ENCODE measurements at regions not wholly inside any gene's neighbourhood (a gene's known extent, or its start where the extent isn't known, plus 50 kb on each side); places are given as distances from the start of the nearest gene placed in this dataset.

- DNase-seq: no peak
Measured at GRCh38 chr2:226362980-226363379, 436.6 kb downstream of the IRS1 start.

- DNase-seq: no peak
Measured at GRCh38 chr2:226360658-226361057, 439.0 kb downstream of the IRS1 start.

DNA sequence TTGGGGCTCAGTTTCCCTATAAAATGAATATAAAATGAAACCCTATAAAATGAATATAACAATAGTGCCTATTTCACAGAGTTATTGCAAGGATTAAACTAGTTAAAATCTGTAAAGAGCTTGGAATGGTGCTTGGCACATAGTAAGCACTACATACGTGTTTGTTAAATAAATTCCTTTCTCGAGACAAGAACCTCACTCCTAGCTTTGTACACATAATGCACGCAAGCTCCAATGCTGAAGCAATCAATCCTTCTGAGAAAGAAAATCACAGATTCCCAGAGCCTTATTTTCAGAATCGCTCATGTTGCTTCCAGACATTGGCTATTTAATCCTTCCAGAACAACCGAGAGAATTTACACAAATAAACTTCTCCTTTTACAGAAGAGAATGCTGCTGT, 440.9 kb downstream of the IRS1 start:
- no peak for DNase-seq

GRCh38 chr2:226357816-226358215, 441.8 kb downstream of the IRS1 start:
- no peak for DNase-seq

DNA sequence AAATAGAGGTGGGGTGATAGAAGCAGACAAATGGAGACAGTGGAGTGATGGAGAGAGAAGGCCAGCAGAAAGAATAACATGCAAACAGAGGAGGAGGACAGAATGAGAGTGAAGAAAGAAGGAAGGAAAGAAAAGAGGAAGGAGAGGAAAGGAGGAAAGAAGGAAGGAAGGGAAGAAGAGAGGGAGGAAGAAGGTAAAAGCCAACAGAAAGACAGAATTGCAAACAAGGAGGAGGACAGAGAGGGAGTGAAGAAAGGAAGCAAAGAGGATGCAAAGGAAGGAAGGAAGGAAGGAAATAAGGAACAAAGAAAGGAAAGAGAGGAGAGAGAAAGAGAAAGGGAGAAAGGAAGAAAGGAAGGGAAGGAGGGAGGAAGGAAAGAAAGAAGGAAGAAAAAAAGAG, 444.0 kb downstream of the IRS1 start:
- no peak for DNase-seq

GRCh38 chr2:226354434-226354833, 445.2 kb downstream of the IRS1 start:
- no peak for DNase-seq

GRCh38 chr2:226352941-226353560, 446.6 kb downstream of the IRS1 start:
- no peak for DNase-seq

DNA sequence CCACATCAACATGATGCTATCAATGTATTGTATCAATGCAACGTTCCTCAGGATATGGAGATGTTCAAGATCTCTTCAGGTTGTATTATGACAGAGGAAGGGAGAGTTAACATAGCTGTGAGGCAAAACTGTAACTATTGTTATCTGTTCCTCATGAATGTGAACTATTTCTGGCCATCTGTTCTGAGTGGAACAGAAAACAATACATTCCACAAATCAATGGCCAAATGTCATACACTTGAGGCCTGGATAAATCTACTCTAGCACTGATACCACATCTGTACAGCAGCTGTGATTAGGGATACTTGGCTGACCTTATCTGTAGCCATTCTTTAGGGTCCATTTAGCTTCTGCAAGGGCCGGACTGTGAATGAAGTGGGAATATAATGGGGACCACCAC, 447.9 kb downstream of the IRS1 start:
- DNase-seq: no peak

- DNase-seq: no peak
Measured at GRCh38 chr2:226339616-226340015, 460.0 kb downstream of the IRS1 start.

- DNase-seq: no peak
Measured at GRCh38 chr2:226338825-226339224, 460.8 kb downstream of the IRS1 start.

GRCh38 chr2:226337941-226338600, 461.5 kb downstream of the IRS1 start:
- no peak for DNase-seq

DNA sequence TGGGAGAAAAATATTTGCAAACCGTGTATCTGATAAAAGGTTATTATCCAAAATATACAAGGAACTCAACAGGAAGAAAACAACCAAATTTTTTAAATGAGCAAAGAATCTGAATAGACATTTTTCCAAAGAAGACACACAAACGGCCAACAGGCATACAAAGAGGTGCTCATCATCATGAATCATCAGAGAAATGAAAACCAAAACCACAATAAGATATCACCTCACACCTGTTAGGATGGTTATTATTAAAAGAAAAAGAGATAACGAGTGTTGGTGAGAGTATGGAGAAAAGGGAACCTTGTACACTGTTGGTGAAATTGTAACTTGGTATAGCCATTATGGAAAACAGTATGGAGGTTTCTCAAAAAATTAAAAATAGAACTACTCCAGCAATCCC, 463.3 kb downstream of the IRS1 start:
- no peak for DNase-seq

DNA sequence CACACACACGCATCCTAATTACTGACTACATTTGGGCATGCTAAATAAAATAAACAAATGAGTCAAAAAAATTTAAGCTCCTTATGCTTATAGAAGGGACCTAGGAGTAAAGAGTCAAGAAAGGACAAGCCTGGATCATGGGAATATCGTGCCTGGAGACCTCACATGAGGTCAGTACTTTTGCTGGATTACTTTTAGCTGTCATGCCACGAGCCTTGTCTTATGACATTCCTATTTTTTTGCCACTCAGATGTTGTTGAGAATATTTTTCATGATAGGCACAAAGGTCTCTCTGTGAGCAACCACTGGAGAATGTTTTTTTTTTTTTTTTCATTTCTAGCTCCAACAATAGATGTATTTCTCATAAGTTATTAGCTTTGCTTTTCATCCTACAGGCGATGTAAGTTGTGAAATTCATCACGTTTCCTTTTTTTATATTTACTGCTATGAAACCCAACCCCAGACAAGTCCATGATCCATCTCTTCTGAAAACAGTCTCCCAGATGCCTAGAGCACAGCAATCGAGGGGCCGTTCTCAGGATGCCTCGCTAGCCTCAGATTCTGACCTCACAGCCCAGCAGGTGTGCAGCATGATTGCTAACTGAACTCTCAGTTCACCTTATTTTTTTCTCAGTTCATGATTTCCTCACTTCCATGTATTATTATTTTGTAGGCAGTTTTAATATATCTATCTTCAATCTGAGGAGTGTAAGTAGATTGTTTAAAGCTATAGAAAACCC, 464.5 kb downstream of the IRS1 start:
- DNase-seq: no peak

DNA sequence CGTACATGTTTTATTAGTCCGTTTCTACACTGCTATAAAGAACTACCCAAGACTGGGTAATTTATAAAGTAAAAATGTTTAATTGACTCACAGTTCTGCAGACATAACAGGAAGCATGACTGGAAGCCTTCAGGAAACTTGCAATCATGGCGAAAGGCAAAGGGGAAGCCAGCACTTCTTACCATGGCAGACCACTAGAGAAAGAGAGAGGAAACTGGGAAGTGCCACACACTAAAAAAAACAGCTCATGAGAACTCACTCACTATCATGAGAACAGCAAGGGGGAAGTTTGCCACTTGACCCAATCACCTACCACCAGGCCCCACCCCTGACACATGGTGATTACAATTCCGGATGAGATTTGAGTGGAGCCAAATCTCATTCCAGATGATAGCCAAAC, 466.2 kb downstream of the IRS1 start:
- DNase-seq: no peak

DNA sequence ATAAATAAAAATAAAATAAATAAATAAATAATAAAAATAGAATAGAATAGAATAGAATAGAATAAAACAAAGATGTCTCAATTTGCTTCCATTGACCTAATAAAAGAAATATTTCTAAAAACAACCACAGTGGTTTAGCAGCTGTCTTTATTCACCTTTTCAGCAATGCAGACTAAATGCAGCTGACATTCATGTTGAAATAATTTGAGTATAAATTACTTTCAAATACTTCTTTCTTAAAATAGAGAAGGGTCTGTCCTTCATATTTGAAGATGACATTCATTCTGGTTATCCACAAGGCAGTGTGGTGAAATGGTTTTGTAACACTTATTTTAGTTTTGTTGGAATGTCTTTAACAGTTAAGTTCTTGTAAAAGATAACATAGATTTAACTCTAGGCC, 469.4 kb downstream of the IRS1 start:
- DNase-seq: no peak

- no peak for DNase-seq
Measured at GRCh38 chr2:226329180-226329579, 470.4 kb downstream of the IRS1 start.

DNA sequence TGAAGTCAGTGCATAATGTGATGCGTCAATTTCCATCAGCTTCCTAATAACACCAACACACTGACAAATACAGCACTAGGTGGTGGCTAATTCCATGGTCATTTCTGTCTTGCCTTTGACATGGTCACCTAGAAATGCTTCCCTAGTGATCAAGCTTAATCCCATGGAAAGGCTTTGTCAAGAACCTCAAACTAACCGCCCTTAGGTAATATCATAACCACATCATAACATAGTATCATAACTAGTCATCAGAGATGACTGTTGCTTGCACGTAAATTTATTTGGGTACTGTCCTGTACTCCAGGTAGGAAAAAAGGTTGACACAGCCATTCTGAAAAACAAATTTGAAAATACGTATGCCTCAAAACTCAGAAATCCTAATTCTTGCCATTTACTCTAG, 471.8 kb downstream of the IRS1 start:
- DNase-seq: no peak

DNA sequence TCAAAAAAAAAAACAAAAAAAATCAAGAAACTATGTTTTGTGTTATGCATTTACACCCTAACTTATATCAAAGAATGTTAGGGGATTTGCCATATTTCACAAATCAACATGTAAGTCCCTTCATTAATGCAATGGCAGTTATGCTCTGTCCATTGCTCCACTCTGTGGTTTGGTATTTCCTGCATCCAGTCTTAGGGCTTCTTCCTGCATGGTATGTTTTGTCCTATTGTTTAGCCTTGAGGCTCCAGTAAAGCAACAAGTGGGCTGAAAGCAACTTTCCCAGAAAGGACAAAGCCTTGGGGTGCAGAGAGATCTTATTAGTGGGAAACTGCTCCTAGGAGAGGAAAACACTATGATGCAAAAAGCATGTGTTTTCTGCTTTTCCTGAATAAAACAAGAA, 474.1 kb downstream of the IRS1 start:
- no peak for DNase-seq

GRCh38 chr2:226320076-226320948, 479.3 kb downstream of the IRS1 start:
- DNase-seq: no peak

- DNase-seq: no peak
Measured at GRCh38 chr2:226317970-226318369, 481.6 kb downstream of the IRS1 start.

DNA sequence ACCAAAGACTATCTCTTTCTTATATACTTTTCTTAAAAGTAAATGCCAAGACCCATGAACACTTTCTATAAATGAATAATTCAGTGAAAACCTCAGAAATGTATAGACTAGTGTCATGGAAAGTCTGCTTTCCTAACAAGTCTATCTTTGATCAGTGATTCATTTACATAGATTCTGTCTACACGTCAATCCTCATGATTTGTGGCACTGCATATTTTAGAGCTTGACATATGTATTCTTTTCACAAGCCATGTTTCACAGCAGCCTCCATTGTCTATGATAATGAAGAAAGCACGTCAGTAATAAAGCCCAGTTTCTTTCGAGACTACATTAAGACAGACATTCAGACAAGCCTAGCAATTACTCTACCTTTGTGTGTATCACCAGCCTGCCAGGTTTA, 486.6 kb downstream of the IRS1 start:
- DNase-seq: no peak

DNA sequence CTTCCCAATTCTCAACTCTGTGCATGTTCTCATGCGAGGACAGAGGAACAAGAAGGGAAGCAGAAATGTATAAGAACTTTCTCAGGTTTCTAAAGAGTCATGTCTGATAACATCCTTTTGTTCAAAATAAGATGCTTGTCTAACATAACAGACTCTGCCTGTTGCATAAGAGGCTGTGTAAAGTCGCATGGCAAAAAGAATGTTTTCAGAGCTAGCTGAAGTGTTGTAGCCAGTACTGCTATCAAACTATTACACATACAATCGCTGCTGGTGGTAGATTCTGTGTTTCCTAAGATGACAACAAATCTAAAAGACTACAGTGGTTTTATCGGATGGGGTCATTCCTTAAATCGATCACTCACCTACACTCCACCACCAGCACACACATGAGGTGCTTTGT, 487.5 kb downstream of the IRS1 start:
- no peak for DNase-seq

GRCh38 chr2:226310146-226310545, 489.5 kb downstream of the IRS1 start:
- DNase-seq: no peak

All from CD4-positive, alpha-beta T cell treated with Interferon gamma for 1 hour (primary cell).